Hematopoietic multipotent progenitor cell treated with erythropoietin and hydrocortisone succinate and interleukin-3 and kit ligand, for 8 days (in vitro differentiated cells): ENCODE measurements at regions not wholly inside any gene's neighbourhood (a gene's known extent, or its start where the extent isn't known, plus 50 kb on each side); places are given as distances from the start of the nearest gene placed in this dataset.

Source experiments
- DNase-seq: peaks from one replicate; pipeline ENCODE4 v3.0.0-alpha.2; 2015

GRCh38 chr14:101069666-101070362, 166.3 kb upstream of the RTL1 start:
- no peak for DNase-seq

DNA sequence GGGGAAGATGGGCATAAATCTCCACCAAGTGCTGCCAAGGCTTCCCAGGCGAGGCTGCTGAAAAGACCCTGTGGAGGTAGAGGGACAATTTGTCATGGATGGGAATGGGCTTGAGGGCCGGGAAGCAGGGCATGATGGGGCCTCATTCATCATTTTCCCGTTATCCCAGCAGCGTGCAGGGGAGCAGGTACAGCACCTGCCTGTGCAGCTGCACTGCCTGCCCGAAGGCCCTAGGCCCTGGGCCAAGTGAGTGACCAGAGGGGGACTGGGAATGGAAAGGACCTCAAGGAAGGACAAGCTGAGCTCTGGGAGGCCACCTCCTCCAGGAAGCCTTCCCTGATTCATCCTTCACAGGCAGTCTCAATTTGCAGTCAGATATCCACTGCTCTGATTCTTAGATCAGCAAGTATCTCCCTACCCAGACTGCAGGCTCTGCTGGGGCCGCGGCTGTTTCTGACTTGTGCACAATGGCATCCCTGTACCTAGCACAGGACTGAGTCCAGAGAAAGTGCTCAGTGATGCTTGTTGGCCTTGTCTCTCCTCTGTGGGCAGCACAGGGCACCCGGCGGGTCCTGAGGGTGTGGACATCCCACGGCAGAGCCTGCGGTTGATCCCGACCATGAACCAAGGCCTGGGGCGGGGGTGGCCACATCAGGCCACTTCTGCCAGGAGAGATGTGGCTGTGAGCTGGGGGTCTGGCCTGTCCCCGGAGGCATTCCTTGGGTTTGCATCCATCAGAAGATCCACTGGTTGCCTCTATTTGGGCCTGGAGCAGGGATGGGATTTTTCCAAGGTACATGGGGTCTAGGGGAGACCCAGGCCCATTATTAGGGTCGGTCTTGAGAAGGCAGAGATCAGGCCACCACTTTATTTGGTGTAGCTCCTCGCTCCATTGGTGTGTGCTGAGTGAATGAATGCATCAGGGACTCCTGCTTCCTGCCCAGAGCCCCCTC, 167.3 kb upstream of the RTL1 start:
- DNase-seq = no peak

GRCh38 chr14:101071493-101071906, 168.0 kb upstream of the RTL1 start:
- DNase-seq = no peak

- no peak for DNase-seq
Measured at GRCh38 chr14:101072070-101072469, 168.5 kb upstream of the RTL1 start.

GRCh38 chr14:101072531-101072930, 169.0 kb upstream of the RTL1 start:
- DNase-seq = no peak

GRCh38 chr14:101072945-101073597, 169.5 kb upstream of the RTL1 start:
- no peak for DNase-seq

- no peak for DNase-seq
Measured at GRCh38 chr14:101073598-101073965, 170.1 kb upstream of the RTL1 start.

- no peak for DNase-seq
Measured at GRCh38 chr14:101074196-101075024, 170.9 kb upstream of the RTL1 start.

DNA sequence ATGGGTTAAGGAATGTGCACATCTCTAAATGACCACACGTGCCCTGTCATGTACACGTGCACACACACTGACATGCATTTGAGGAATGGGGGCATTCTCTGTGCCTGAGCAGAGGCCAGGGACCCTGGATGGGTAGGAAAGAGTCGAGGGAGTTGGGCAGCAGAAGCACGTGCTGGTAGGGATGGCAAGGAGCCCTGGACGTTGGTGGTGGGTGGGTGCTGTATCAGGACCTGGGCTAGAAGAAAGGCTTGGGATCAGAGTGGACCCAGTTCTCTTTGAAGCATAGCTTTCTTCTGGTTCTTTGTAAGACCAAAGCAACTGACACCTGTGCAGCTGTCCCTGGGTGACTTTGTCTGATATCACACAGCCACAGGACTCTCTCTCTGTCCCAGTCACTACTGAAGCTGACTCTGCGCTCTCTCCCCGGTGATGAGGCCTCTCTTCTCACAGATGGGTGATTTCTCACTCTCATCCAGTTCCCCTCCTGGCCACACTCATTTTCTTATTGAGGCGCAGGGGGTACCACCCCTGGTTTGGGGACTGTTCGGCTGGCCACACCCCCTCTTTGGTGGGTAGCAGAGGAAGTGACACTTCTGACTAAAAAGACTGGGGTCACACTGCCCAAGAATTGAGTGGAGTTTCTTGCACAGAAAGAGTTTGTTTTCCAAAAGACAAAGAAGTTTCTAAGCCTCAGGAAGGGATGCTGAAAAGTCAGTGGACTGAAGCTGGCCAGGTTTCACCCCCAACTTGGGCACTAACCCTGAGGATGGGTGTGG, 171.7 kb upstream of the RTL1 start:
- no peak for DNase-seq

GRCh38 chr14:101075801-101076413, 172.4 kb upstream of the RTL1 start:
- DNase-seq = no peak

GRCh38 chr14:101076451-101077198, 173.1 kb upstream of the RTL1 start:
- DNase-seq = no peak

GRCh38 chr14:101077481-101078074, 174.1 kb upstream of the RTL1 start:
- DNase-seq = no peak

GRCh38 chr14:101078170-101078891, 174.8 kb upstream of the RTL1 start:
- DNase-seq = no peak

- DNase-seq = no peak
Measured at GRCh38 chr14:101078892-101079221, 175.3 kb upstream of the RTL1 start.

GRCh38 chr14:101080922-101081593, 177.5 kb upstream of the RTL1 start:
- no peak for DNase-seq

DNA sequence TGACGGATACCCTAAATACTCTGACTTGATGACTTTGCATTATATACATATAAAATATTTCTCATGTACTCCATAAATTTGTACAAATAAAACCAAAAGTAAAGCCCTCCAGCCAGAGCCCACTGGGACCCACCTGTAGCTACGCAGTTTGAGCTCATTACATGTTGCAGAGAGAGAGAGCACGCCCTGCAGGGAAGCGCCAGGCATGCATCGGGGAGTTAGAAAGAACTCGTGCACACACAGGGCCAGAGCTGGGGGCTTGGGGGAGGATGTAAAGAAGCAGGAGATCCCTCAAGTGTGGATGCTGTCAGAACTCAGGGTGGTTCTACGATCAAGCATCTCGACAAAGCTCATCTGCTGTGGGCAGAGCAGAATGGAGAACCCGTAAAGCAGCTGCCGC, 178.5 kb upstream of the RTL1 start:
- DNase-seq = no peak

DNA sequence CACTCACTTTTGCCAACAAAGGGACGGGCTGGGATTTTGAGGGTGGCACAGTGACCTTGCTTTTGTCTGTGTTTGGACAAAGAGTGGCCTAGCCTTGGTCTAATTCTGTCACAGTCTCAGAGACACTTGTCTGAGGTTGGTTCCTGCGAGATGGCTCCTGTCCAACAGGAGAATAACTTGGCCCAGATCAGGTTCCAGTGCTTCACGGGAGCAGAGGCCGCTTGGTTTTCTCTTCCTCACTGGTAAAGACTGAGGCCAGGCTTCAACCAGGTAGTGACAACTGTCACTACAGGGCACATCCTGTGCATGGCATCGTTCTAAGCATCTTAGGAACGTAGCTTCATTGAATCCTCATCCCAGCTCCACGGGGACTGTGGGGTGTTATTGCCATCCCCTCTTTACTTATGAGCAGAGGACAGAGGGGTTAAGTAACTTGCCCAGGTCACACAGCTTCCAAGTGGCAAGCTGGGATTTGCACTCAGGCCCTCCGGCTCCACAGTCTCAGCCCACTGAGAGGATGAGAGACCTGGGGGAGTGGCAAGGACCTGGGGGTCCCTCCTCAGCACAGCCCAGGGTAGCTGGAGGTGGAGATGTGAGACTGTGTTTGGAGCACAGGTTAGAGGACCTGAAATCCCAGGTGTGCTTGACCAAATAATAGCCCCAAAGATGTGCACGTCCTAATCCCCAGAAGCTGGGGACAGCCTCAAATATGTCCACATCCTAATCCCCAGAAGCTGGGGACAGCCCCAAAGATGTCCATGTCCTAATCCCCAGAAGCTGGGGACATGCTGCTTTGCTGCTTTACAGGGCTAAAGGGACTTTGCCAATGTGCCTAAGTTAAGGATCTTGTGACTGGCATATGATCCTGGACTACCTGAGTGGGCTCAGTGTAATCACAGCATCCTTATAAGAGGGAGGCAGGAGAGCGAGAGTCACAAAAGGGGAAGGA, 179.2 kb upstream of the RTL1 start:
- no peak for DNase-seq
